ENCODE measurements at regions not wholly inside any gene's neighbourhood (a gene's known extent, or its start where the extent isn't known, plus 50 kb on each side); places are given as distances from the start of the nearest gene placed in this dataset.

GRCh38 chr5:152942633-152943336 lies 537.7 kb upstream of the NMUR2 start:
- no peak for TF ChIP-seq POLR2A (IDR thresholded peaks at IDR 0.05)
- TF ChIP-seq CTCF (IDR thresholded peaks at IDR 0.05) = no peak
- no peak for TF ChIP-seq EP300 (IDR thresholded peaks at IDR 0.05)

All from upper lobe of left lung (tissue), 4 donors.